GM18858 (cell line): ENCODE measurements at regions not wholly inside any gene's neighbourhood (a gene's known extent, or its start where the extent isn't known, plus 50 kb on each side); places are given as distances from the start of the nearest gene placed in this dataset.

Source experiments
- ATAC-seq: cut with Tn5 transposase; IDR thresholded peaks from one replicate; pipeline ENCODE4 v1.9.1; 2021; ENCODE audit not compliant: unreplicated experiment

GRCh38 chr15:88383354-88383753 lies 83.8 kb downstream of the MRPL46 start:
- no peak for ATAC-seq

GRCh38 chr15:88382482-88382983 lies 84.7 kb downstream of the MRPL46 start:
- ATAC-seq = no peak

GRCh38 chr15:88378188-88378637 lies 89.0 kb downstream of the MRPL46 start:
- no peak for ATAC-seq

GRCh38 chr15:88377509-88377908 lies 89.7 kb downstream of the MRPL46 start:
- ATAC-seq = no peak

- ATAC-seq = no peak
These were observed 90.5 kb downstream of the MRPL46 start for GRCh38 chr15:88376574-88377174.

GRCh38 chr15:88375234-88375927 lies 91.8 kb downstream of the MRPL46 start:
- ATAC-seq = no peak

GRCh38 chr15:88365124-88365523 lies 102.1 kb downstream of the MRPL46 start:
- no peak for ATAC-seq

- ATAC-seq = no peak
These were observed 92.2 kb upstream of the NTRK3 start for GRCh38 chr15:88348579-88349230.

GRCh38 chr15:88345962-88346361 lies 89.4 kb upstream of the NTRK3 start:
- no peak for ATAC-seq

- ATAC-seq = no peak
These were observed 88.2 kb upstream of the NTRK3 start for GRCh38 chr15:88344786-88345185.

GRCh38 chr15:88342666-88343065 lies 86.1 kb upstream of the NTRK3 start:
- no peak for ATAC-seq

GRCh38 chr15:88341653-88342052 lies 85.1 kb upstream of the NTRK3 start:
- ATAC-seq = no peak

GRCh38 chr15:88341006-88341405 lies 84.5 kb upstream of the NTRK3 start:
- ATAC-seq = no peak

GRCh38 chr15:88337993-88338392 lies 81.5 kb upstream of the NTRK3 start:
- ATAC-seq = no peak

GRCh38 chr15:88335074-88335473 lies 78.5 kb upstream of the NTRK3 start:
- no peak for ATAC-seq

- no peak for ATAC-seq
These were observed 77.9 kb upstream of the NTRK3 start for GRCh38 chr15:88334436-88334835.

GRCh38 chr15:88331291-88331690 lies 74.8 kb upstream of the NTRK3 start:
- no peak for ATAC-seq

- ATAC-seq = no peak
These were observed 70.4 kb upstream of the NTRK3 start for GRCh38 chr15:88326924-88327323.

GRCh38 chr15:88324741-88325065 lies 68.2 kb upstream of the NTRK3 start:
- ATAC-seq = no peak

GRCh38 chr15:88323976-88324740 lies 67.6 kb upstream of the NTRK3 start:
- no peak for ATAC-seq

- ATAC-seq = no peak
These were observed 66.9 kb upstream of the NTRK3 start for GRCh38 chr15:88323468-88323867.
